ENCODE measurements at regions not wholly inside any gene's neighbourhood (a gene's known extent, or its start where the extent isn't known, plus 50 kb on each side); places are given as distances from the start of the nearest gene placed in this dataset.
A peak's percentile ranks its signal among the peaks of the same experiment; 100 is the strongest.

- H3K27ac ChIP-seq (ENCODE audit: low read depth, low read length), result no peak overlapping the region
- H3K4me3 ChIP-seq (ENCODE audit: low read depth, low read length), result no peak overlapping the region
- H3K4me1 ChIP-seq (ENCODE audit: control insufficient read depth, insufficient read depth, low read length), result peaks cover 9% of the 10 kb centered on the region
- no peak for DNase-seq (ENCODE audit: low read depth in 4 of 6, low spot score in 6 of 6)
- no peaks in the 10 kb centered on the region for H3K9me3 ChIP-seq (ENCODE audit: control insufficient read depth, insufficient read depth, low read length)
- no peaks in the 10 kb centered on the region for H3K36me3 ChIP-seq (ENCODE audit: control insufficient read depth, insufficient read depth, low read length)
- no peaks in the 10 kb centered on the region for H3K27me3 ChIP-seq (ENCODE audit: control insufficient read depth, insufficient read depth, low read length)
- WGBS (ENCODE audit: insufficient coverage), result 96% methylated on average over 2 of the region's 2 CpGs
These were observed 123.7 kb downstream of the MIAT start for GRCh38 chr22:26781062-26781461.

- 24% methylated on average over 11 of the region's 15 CpGs for WGBS (ENCODE audit: insufficient coverage)
- Histone ChIP-seq H3K9me3 (ENCODE audit: control insufficient read depth, insufficient read depth, low read length) (no peaks in the 10 kb centered on the region), H3K36me3 (ENCODE audit: control insufficient read depth, insufficient read depth, low read length) (no peaks in the 10 kb centered on the region), H3K27me3 (ENCODE audit: control insufficient read depth, insufficient read depth, low read length) (no peaks in the 10 kb centered on the region), H3K27ac (ENCODE audit: low read depth, low read length) (no peak overlapping the region), H3K4me3 (ENCODE audit: low read depth, low read length) (no peak overlapping the region), H3K4me1 (ENCODE audit: control insufficient read depth, insufficient read depth, low read length) (peaks cover 9% of the 10 kb centered on the region)
- peak in 2 of 6 donors; percentile 47 to 89 for DNase-seq (ENCODE audit: low read depth in 4 of 6, low spot score in 6 of 6)
These were observed 124.2 kb downstream of the MIAT start for GRCh38 chr22:26781596-26781995.

GRCh38 chr22:26783885-26784284 lies 126.5 kb downstream of the MIAT start:
- WGBS (ENCODE audit: insufficient coverage), result 49% methylated on average over 17 of the region's 18 CpGs
- peaks cover 9% of the 10 kb centered on the region for H3K4me1 ChIP-seq (ENCODE audit: control insufficient read depth, insufficient read depth, low read length)
- DNase-seq (ENCODE audit: low read depth in 4 of 6, low spot score in 6 of 6), result peak in 1 of 6 donors; percentile 66

GRCh38 chr22:26784772-26785171 lies 127.4 kb downstream of the MIAT start:
- Histone ChIP-seq H3K27me3 (ENCODE audit: control insufficient read depth, insufficient read depth, low read length) (no peaks in the 10 kb centered on the region), H3K9me3 (ENCODE audit: control insufficient read depth, insufficient read depth, low read length) (no peaks in the 10 kb centered on the region), H3K4me3 (ENCODE audit: low read depth, low read length) (no peak overlapping the region), H3K36me3 (ENCODE audit: control insufficient read depth, insufficient read depth, low read length) (no peaks in the 10 kb centered on the region), H3K27ac (ENCODE audit: low read depth, low read length) (no peak overlapping the region), H3K4me1 (ENCODE audit: control insufficient read depth, insufficient read depth, low read length) (peaks cover 13% of the 10 kb centered on the region)
- no peak for DNase-seq (ENCODE audit: low read depth in 4 of 6, low spot score in 6 of 6)
- WGBS (ENCODE audit: insufficient coverage), result 94% methylated on average over 3 of the region's 6 CpGs

More at GRCh38 chr22:26783885-26784284, 126.5 kb downstream of the MIAT start:
- Histone ChIP-seq H3K27me3 (ENCODE audit: control insufficient read depth, insufficient read depth, low read length) (no peaks in the 10 kb centered on the region), H3K27ac (ENCODE audit: low read depth, low read length) (no peak overlapping the region), H3K36me3 (ENCODE audit: control insufficient read depth, insufficient read depth, low read length) (no peaks in the 10 kb centered on the region), H3K4me3 (ENCODE audit: low read depth, low read length) (no peak overlapping the region), H3K9me3 (ENCODE audit: control insufficient read depth, insufficient read depth, low read length) (no peaks in the 10 kb centered on the region)

GRCh38 chr22:26785932-26786331 lies 128.5 kb downstream of the MIAT start:
- H3K9me3 ChIP-seq (ENCODE audit: control insufficient read depth, insufficient read depth, low read length), result no peaks in the 10 kb centered on the region
- 100% methylated on average over 1 of the region's 5 CpGs for WGBS (ENCODE audit: insufficient coverage)
- no peak overlapping the region for H3K27ac ChIP-seq (ENCODE audit: low read depth, low read length)
- peaks cover 13% of the 10 kb centered on the region for H3K4me1 ChIP-seq (ENCODE audit: control insufficient read depth, insufficient read depth, low read length)
- H3K4me3 ChIP-seq (ENCODE audit: low read depth, low read length), result no peak overlapping the region
- H3K27me3 ChIP-seq (ENCODE audit: control insufficient read depth, insufficient read depth, low read length), result no peaks in the 10 kb centered on the region
- DNase-seq (ENCODE audit: low read depth in 4 of 6, low spot score in 6 of 6), result no peak
- H3K36me3 ChIP-seq (ENCODE audit: control insufficient read depth, insufficient read depth, low read length), result no peaks in the 10 kb centered on the region

- H3K36me3 ChIP-seq (ENCODE audit: control insufficient read depth, insufficient read depth, low read length), result no peaks in the 10 kb centered on the region
- WGBS (ENCODE audit: insufficient coverage), result 91% methylated on average over 7 of the region's 9 CpGs
- H3K27ac ChIP-seq (ENCODE audit: low read depth, low read length), result no peak overlapping the region
- H3K4me1 ChIP-seq (ENCODE audit: control insufficient read depth, insufficient read depth, low read length), result peaks cover 10% of the 10 kb centered on the region
- no peak for DNase-seq (ENCODE audit: low read depth in 4 of 6, low spot score in 6 of 6)
- H3K27me3 ChIP-seq (ENCODE audit: control insufficient read depth, insufficient read depth, low read length), result no peaks in the 10 kb centered on the region
- H3K9me3 ChIP-seq (ENCODE audit: control insufficient read depth, insufficient read depth, low read length), result no peaks in the 10 kb centered on the region
- no peak overlapping the region for H3K4me3 ChIP-seq (ENCODE audit: low read depth, low read length)
These were observed 129.0 kb downstream of the MIAT start for GRCh38 chr22:26786398-26786797.

- H3K27me3 ChIP-seq (ENCODE audit: control insufficient read depth, insufficient read depth, low read length), result no peaks in the 10 kb centered on the region
- no CpG with 5 or more reads among the region's 6 CpGs for WGBS (ENCODE audit: insufficient coverage)
- H3K9me3 ChIP-seq (ENCODE audit: control insufficient read depth, insufficient read depth, low read length), result no peaks in the 10 kb centered on the region
- peak in 1 of 6 donors; percentile 66 for DNase-seq (ENCODE audit: low read depth in 4 of 6, low spot score in 6 of 6)
- no peak overlapping the region for H3K27ac ChIP-seq (ENCODE audit: low read depth, low read length)
- H3K4me1 ChIP-seq (ENCODE audit: control insufficient read depth, insufficient read depth, low read length), result peaks cover 4% of the 10 kb centered on the region
- no peaks in the 10 kb centered on the region for H3K36me3 ChIP-seq (ENCODE audit: control insufficient read depth, insufficient read depth, low read length)
- H3K4me3 ChIP-seq (ENCODE audit: low read depth, low read length), result no peak overlapping the region
These were observed 132.6 kb downstream of the MIAT start for GRCh38 chr22:26789951-26790350.

GRCh38 chr22:26792522-26792921 lies 135.1 kb downstream of the MIAT start:
- Histone ChIP-seq H3K36me3 (ENCODE audit: control insufficient read depth, insufficient read depth, low read length) (peaks cover 7% of the 10 kb centered on the region), H3K4me3 (ENCODE audit: low read depth, low read length) (no peak overlapping the region), H3K27me3 (ENCODE audit: control insufficient read depth, insufficient read depth, low read length) (no peaks in the 10 kb centered on the region), H3K9me3 (ENCODE audit: control insufficient read depth, insufficient read depth, low read length) (no peaks in the 10 kb centered on the region), H3K4me1 (ENCODE audit: control insufficient read depth, insufficient read depth, low read length) (peaks cover 12% of the 10 kb centered on the region), H3K27ac (ENCODE audit: low read depth, low read length) (no peak overlapping the region)
- no peak for DNase-seq (ENCODE audit: low read depth in 4 of 6, low spot score in 6 of 6)
- WGBS (ENCODE audit: insufficient coverage), result 96% methylated on average over 5 of the region's 8 CpGs

GRCh38 chr22:26796785-26797184 lies 139.4 kb downstream of the MIAT start:
- H3K36me3 ChIP-seq (ENCODE audit: control insufficient read depth, insufficient read depth, low read length), result peaks cover 7% of the 10 kb centered on the region
- H3K4me1 ChIP-seq (ENCODE audit: control insufficient read depth, insufficient read depth, low read length), result peaks cover 13% of the 10 kb centered on the region
- 95% methylated on average over 12 of the region's 12 CpGs for WGBS (ENCODE audit: insufficient coverage)
- no peak overlapping the region for H3K4me3 ChIP-seq (ENCODE audit: low read depth, low read length)
- no peaks in the 10 kb centered on the region for H3K9me3 ChIP-seq (ENCODE audit: control insufficient read depth, insufficient read depth, low read length)
- H3K27me3 ChIP-seq (ENCODE audit: control insufficient read depth, insufficient read depth, low read length), result no peaks in the 10 kb centered on the region
- no peak for DNase-seq (ENCODE audit: low read depth in 4 of 6, low spot score in 6 of 6)
- no peak overlapping the region for H3K27ac ChIP-seq (ENCODE audit: low read depth, low read length)

GRCh38 chr22:26797910-26798309 lies 140.5 kb downstream of the MIAT start:
- H3K36me3 ChIP-seq (ENCODE audit: control insufficient read depth, insufficient read depth, low read length), result peaks cover 7% of the 10 kb centered on the region
- WGBS (ENCODE audit: insufficient coverage), result 85% methylated on average over 7 of the region's 8 CpGs
- no peaks in the 10 kb centered on the region for H3K9me3 ChIP-seq (ENCODE audit: control insufficient read depth, insufficient read depth, low read length)
- H3K27ac ChIP-seq (ENCODE audit: low read depth, low read length), result no peak overlapping the region
- H3K27me3 ChIP-seq (ENCODE audit: control insufficient read depth, insufficient read depth, low read length), result no peaks in the 10 kb centered on the region
- peaks cover 13% of the 10 kb centered on the region for H3K4me1 ChIP-seq (ENCODE audit: control insufficient read depth, insufficient read depth, low read length)
- H3K4me3 ChIP-seq (ENCODE audit: low read depth, low read length), result no peak overlapping the region
- DNase-seq (ENCODE audit: low read depth in 4 of 6, low spot score in 6 of 6), result no peak

All from spinal cord (tissue), 9 donors.